Stimulated activated CD4-positive, alpha-beta T cell treated with anti-CD3 and anti-CD28 coated beads, Interleukin-4, amount 100 ng/mL, for 4 hours (primary cell): ENCODE measurements at regions not wholly inside any gene's neighbourhood (a gene's known extent, or its start where the extent isn't known, plus 50 kb on each side); places are given as distances from the start of the nearest gene placed in this dataset.

Experiments used
- DNase-seq, 2 experiments: peaks; one replicate each; pipeline ENCODE4 v3.0.0-alpha.2; 2020

- DNase-seq: no peak
Measured at GRCh38 chr10:94043431-94043990, 49.8 kb downstream of the PLCE1 start.

- no peak for DNase-seq
Measured at GRCh38 chr10:94046098-94046497, 52.4 kb downstream of the PLCE1 start.

- no peak for DNase-seq
Measured at GRCh38 chr10:94047293-94047692, 53.6 kb downstream of the PLCE1 start.

GRCh38 chr10:94049911-94050310, 56.2 kb downstream of the PLCE1 start:
- no peak for DNase-seq

GRCh38 chr10:94052281-94052680, 58.5 kb downstream of the PLCE1 start:
- no peak for DNase-seq

GRCh38 chr10:94052866-94053791, 59.4 kb downstream of the PLCE1 start:
- no peak for DNase-seq

- no peak for DNase-seq
Measured at GRCh38 chr10:94059178-94059883, 65.6 kb downstream of the PLCE1 start.

GRCh38 chr10:94061026-94061425, 67.3 kb downstream of the PLCE1 start:
- DNase-seq: no peak

- no peak for DNase-seq
Measured at GRCh38 chr10:94062611-94063010, 68.9 kb downstream of the PLCE1 start.

GRCh38 chr10:94065362-94065761, 71.6 kb downstream of the PLCE1 start:
- no peak for DNase-seq

GRCh38 chr10:94065787-94066186, 72.1 kb downstream of the PLCE1 start:
- no peak for DNase-seq

- no peak for DNase-seq
Measured at GRCh38 chr10:94066411-94066810, 72.7 kb downstream of the PLCE1 start.

- no peak for DNase-seq
Measured at GRCh38 chr10:94069884-94070283, 76.2 kb downstream of the PLCE1 start.

- DNase-seq: no peak
Measured at GRCh38 chr10:94074462-94074861, 80.7 kb downstream of the PLCE1 start.

- no peak for DNase-seq
Measured at GRCh38 chr10:94075506-94075905, 81.8 kb downstream of the PLCE1 start.

GRCh38 chr10:94076325-94076841, 82.7 kb downstream of the PLCE1 start:
- no peak for DNase-seq

- no peak for DNase-seq
Measured at GRCh38 chr10:94077042-94077441, 83.3 kb downstream of the PLCE1 start.

- no peak for DNase-seq
Measured at GRCh38 chr10:94080108-94080507, 86.4 kb downstream of the PLCE1 start.

GRCh38 chr10:94083662-94084265, 90.0 kb downstream of the PLCE1 start:
- DNase-seq: no peak

- DNase-seq: no peak
Measured at GRCh38 chr10:94084344-94084743, 90.6 kb downstream of the PLCE1 start.

- DNase-seq: no peak
Measured at GRCh38 chr10:94085288-94085687, 91.6 kb downstream of the PLCE1 start.

GRCh38 chr10:94085766-94086437, 92.2 kb downstream of the PLCE1 start:
- no peak for DNase-seq
